Activated CD4-positive, alpha-beta memory T cell treated with anti-CD3 and anti-CD28 coated beads, Interleukin-2, amount 10 ng/mL, durations not matched to agents 7 days and 5 days (primary cell): ENCODE measurements at regions not wholly inside any gene's neighbourhood (a gene's known extent, or its start where the extent isn't known, plus 50 kb on each side); places are given as distances from the start of the nearest gene placed in this dataset.
"Not testable (repeated sequence)": the region's sequence is repeated elsewhere in the genome, so short reads cannot be mapped to it uniquely, and the experiment has no call there.

Source experiments
- CTCF ChIA-PET: fragments of 350-600 bp; sonication (Branson Sonifier 250); formaldehyde crosslinking; loops from one replicate; lab custom pipeline; 2021; ENCODE audit warnings: antibody characterized with exemption, inconsistent platforms; lab: Charles Lee
- POLR2A ChIA-PET: fragments of 350-600 bp; sonication (Branson Sonifier 250); formaldehyde crosslinking; loops from one replicate; lab custom pipeline; 2021; ENCODE audit warnings: antibody characterized with exemption; lab: Charles Lee
- DNase-seq: peaks from one replicate; pipeline ENCODE4 v3.0.0-alpha.2; 2020
- H3K27ac Mint-ChIP-seq: one replicate; pipeline ENCODE4 v1.8.0; 2021; ENCODE audit warnings: mild to moderate bottlenecking, mixed read lengths
- H3K27me3 Mint-ChIP-seq: one replicate; pipeline ENCODE4 v1.8.0; 2021; ENCODE audit warnings: mixed read lengths
- H3K36me3 Mint-ChIP-seq: one replicate; pipeline ENCODE4 v1.8.0; 2021; ENCODE audit warnings: low read depth, mixed read lengths
- H3K4me1 Mint-ChIP-seq: one replicate; pipeline ENCODE4 v1.8.0; 2021; ENCODE audit warnings: mixed read lengths
- H3K4me3 Mint-ChIP-seq: one replicate; pipeline ENCODE4 v1.8.0; 2021; ENCODE audit warnings: mild to moderate bottlenecking, mixed read lengths
- H3K9me3 Mint-ChIP-seq: one replicate; pipeline ENCODE4 v1.8.0; 2021; ENCODE audit warnings: mixed read lengths

GRCh38 chr9:78114581-78114980 is 83.0 kb upstream of the GNAQ start:
- Mint-ChIP-seq H3K36me3 (peaks cover 7% of the 10 kb centered on the region), H3K27me3 (no peaks in the 10 kb centered on the region), H3K27ac (no peak overlapping the region), H3K9me3 (peaks cover 9% of the 10 kb centered on the region), H3K4me3 (no peak overlapping the region), H3K4me1 (peaks cover 41% of the 10 kb centered on the region)
- no peak for DNase-seq
- POLR2A ChIA-PET: no interaction called here
- CTCF ChIA-PET: interaction anchor here (1.6 to 3.2 kb wide), 3 partner anchors 9 to 138 kb away, joined by 4 to 11 read pairs (median 6); no protein-coding TSS in a partner anchor

- Mint-ChIP-seq H3K4me1 (peaks cover 31% of the 10 kb centered on the region), H3K27me3 (no peaks in the 10 kb centered on the region), H3K36me3 (peaks cover 19% of the 10 kb centered on the region), H3K9me3 (peaks cover 16% of the 10 kb centered on the region), H3K4me3 (no peak overlapping the region), H3K27ac (peak overlapping the region; percentile 18)
- DNase-seq: no peak
- CTCF ChIA-PET: interaction anchor here (1.5 kb wide), 2 partner anchors 9 to 77 kb away, joined by 3 to 6 read pairs; no protein-coding TSS in a partner anchor
- POLR2A ChIA-PET: no interaction called here
Observed at GRCh38 chr9:78112406-78112805, 80.8 kb upstream of the GNAQ start.

- Mint-ChIP-seq H3K4me1 (peaks cover 32% of the 10 kb centered on the region), H3K4me3 (no peak overlapping the region), H3K27me3 (no peaks in the 10 kb centered on the region), H3K27ac (peak overlapping the region; percentile 18), H3K9me3 (peaks cover 19% of the 10 kb centered on the region), H3K36me3 (peaks cover 23% of the 10 kb centered on the region)
- CTCF ChIA-PET: interaction anchor here (1.5 kb wide), 1 partner anchor 9 kb away, joined by 6 read pairs; no protein-coding TSS in a partner anchor
- POLR2A ChIA-PET: no interaction called here
- DNase-seq: no peak
Observed at GRCh38 chr9:78112004-78112403, 80.4 kb upstream of the GNAQ start.

GRCh38 chr9:78109075-78109474 is 77.5 kb upstream of the GNAQ start:
- POLR2A ChIA-PET: no interaction called here

GRCh38 chr9:78106586-78106985 is 75.0 kb upstream of the GNAQ start:
- Mint-ChIP-seq H3K9me3 (peaks cover 24% of the 10 kb centered on the region), H3K4me1 (peaks cover 41% of the 10 kb centered on the region), H3K36me3 (peaks cover 28% of the 10 kb centered on the region)
- peak; percentile 30 for DNase-seq
- CTCF ChIA-PET, H3K4me3 Mint-ChIP-seq, H3K27ac Mint-ChIP-seq, POLR2A ChIA-PET, H3K27me3 Mint-ChIP-seq: not testable (repeated sequence)

More at GRCh38 chr9:78109075-78109474, 77.5 kb upstream of the GNAQ start:
- Mint-ChIP-seq H3K27me3 (no peaks in the 10 kb centered on the region), H3K27ac (no peak overlapping the region), H3K4me1 (peaks cover 49% of the 10 kb centered on the region), H3K36me3 (peaks cover 32% of the 10 kb centered on the region), H3K9me3 (peaks cover 30% of the 10 kb centered on the region), H3K4me3 (no peak overlapping the region)
- DNase-seq: no peak
- CTCF ChIA-PET: no interaction called here

- ChIA-PET POLR2A (no interaction called here), CTCF (no interaction called here)
- peaks cover 41% of the 10 kb centered on the region for H3K4me1 Mint-ChIP-seq
- peak overlapping the region; percentile 19 for H3K4me3 Mint-ChIP-seq
- H3K36me3 Mint-ChIP-seq: peaks cover 25% of the 10 kb centered on the region
- DNase-seq: peak; percentile 64
- H3K27me3 Mint-ChIP-seq: no peaks in the 10 kb centered on the region
- peaks cover 23% of the 10 kb centered on the region for H3K9me3 Mint-ChIP-seq
- peak overlapping the region; percentile 1 for H3K27ac Mint-ChIP-seq
Observed at GRCh38 chr9:78103971-78104433, 72.4 kb upstream of the GNAQ start.

- Mint-ChIP-seq H3K4me3 (no peak overlapping the region), H3K9me3 (peaks cover 10% of the 10 kb centered on the region), H3K27me3 (no peaks in the 10 kb centered on the region), H3K27ac (no peak overlapping the region), H3K36me3 (peaks cover 5% of the 10 kb centered on the region), H3K4me1 (peaks cover 29% of the 10 kb centered on the region)
- ChIA-PET POLR2A (no interaction called here), CTCF (interaction anchor here (1.9 kb wide), 1 partner anchor 20 kb away, joined by 6 read pairs; no protein-coding TSS in a partner anchor)
- no peak for DNase-seq
Observed at GRCh38 chr9:78101247-78101646, 69.6 kb upstream of the GNAQ start.

- H3K27ac Mint-ChIP-seq: no peak overlapping the region
- H3K27me3 Mint-ChIP-seq: no peaks in the 10 kb centered on the region
- H3K36me3 Mint-ChIP-seq: no peaks in the 10 kb centered on the region
- ChIA-PET POLR2A (interaction anchor here (1.3 kb wide), 1 partner anchor 23 kb away, joined by 3 read pairs; no protein-coding TSS in a partner anchor), CTCF (interaction anchor here (1.1 to 1.6 kb wide), 2 partner anchors 24 to 62 kb away, joined by 5 read pairs; no protein-coding TSS in a partner anchor)
- H3K9me3 Mint-ChIP-seq: peaks cover 6% of the 10 kb centered on the region
- DNase-seq: no peak
- peaks cover 6% of the 10 kb centered on the region for H3K4me1 Mint-ChIP-seq
- no peak overlapping the region for H3K4me3 Mint-ChIP-seq
Observed at GRCh38 chr9:78097541-78097940, 65.9 kb upstream of the GNAQ start.

GRCh38 chr9:78091731-78092130 is 60.1 kb upstream of the GNAQ start:
- Mint-ChIP-seq H3K4me1 (peaks cover 2% of the 10 kb centered on the region), H3K36me3 (peaks cover 4% of the 10 kb centered on the region), H3K4me3 (no peak overlapping the region), H3K27me3 (peaks cover 11% of the 10 kb centered on the region), H3K27ac (no peak overlapping the region), H3K9me3 (peaks cover 4% of the 10 kb centered on the region)
- DNase-seq: no peak
- CTCF ChIA-PET: no interaction called here
- POLR2A ChIA-PET: no interaction called here

- DNase-seq: no peak
- Mint-ChIP-seq H3K27me3 (peaks cover 23% of the 10 kb centered on the region), H3K9me3 (peaks cover 12% of the 10 kb centered on the region), H3K36me3 (peaks cover 12% of the 10 kb centered on the region), H3K4me3 (no peak overlapping the region), H3K4me1 (peaks cover 2% of the 10 kb centered on the region), H3K27ac (no peak overlapping the region)
- POLR2A ChIA-PET: no interaction called here
- CTCF ChIA-PET: no interaction called here
Observed at GRCh38 chr9:78089111-78089510, 57.5 kb upstream of the GNAQ start.

GRCh38 chr9:78088190-78088589 is 56.6 kb upstream of the GNAQ start:
- DNase-seq, CTCF ChIA-PET, H3K4me3 Mint-ChIP-seq, H3K4me1 Mint-ChIP-seq, POLR2A ChIA-PET, H3K27ac Mint-ChIP-seq: not testable (repeated sequence)
- Mint-ChIP-seq H3K36me3 (peaks cover 16% of the 10 kb centered on the region), H3K9me3 (peaks cover 12% of the 10 kb centered on the region), H3K27me3 (peaks cover 23% of the 10 kb centered on the region)
